BLaER1 (cell line): ENCODE measurements at regions not wholly inside any gene's neighbourhood (a gene's known extent, or its start where the extent isn't known, plus 50 kb on each side); places are given as distances from the start of the nearest gene placed in this dataset.

Experiments used
- H3K27ac ChIP-seq: shearing (Covaris generic); formaldehyde crosslinking; 2 replicates; pipeline ENCODE4 v1.8.1; 2022
- H3K27me3 ChIP-seq: shearing (Covaris generic); formaldehyde crosslinking; 2 replicates; pipeline ENCODE4 v1.8.1; 2022
- H3K36me3 ChIP-seq: shearing (Covaris generic); formaldehyde crosslinking; 2 replicates; pipeline ENCODE4 v1.8.1; 2022
- H3K4me1 ChIP-seq: shearing (Covaris generic); formaldehyde crosslinking; 2 replicates; pipeline ENCODE4 v1.8.1; 2022
- H3K4me2 ChIP-seq: shearing (Covaris generic); formaldehyde crosslinking; 2 replicates; pipeline ENCODE4 v1.8.1; 2022
- H3K4me3 ChIP-seq: shearing (Covaris generic); formaldehyde crosslinking; 2 replicates; pipeline ENCODE4 v1.8.1; 2022
- H3K9ac ChIP-seq: shearing (Covaris generic); formaldehyde crosslinking; 2 replicates; pipeline ENCODE4 v1.8.1; 2022
- H3K9me3 ChIP-seq: shearing (Covaris generic); formaldehyde crosslinking; 2 replicates; pipeline ENCODE4 v1.8.1; 2022
- H4K20me1 ChIP-seq: shearing (Covaris generic); formaldehyde crosslinking; 2 replicates; pipeline ENCODE4 v1.8.1; 2022
- Cebpa-rat ChIP-seq: shearing (Covaris generic); IDR thresholded peaks from 2 replicates; pipeline ENCODE4 v1.8.1; 2022

DNA sequence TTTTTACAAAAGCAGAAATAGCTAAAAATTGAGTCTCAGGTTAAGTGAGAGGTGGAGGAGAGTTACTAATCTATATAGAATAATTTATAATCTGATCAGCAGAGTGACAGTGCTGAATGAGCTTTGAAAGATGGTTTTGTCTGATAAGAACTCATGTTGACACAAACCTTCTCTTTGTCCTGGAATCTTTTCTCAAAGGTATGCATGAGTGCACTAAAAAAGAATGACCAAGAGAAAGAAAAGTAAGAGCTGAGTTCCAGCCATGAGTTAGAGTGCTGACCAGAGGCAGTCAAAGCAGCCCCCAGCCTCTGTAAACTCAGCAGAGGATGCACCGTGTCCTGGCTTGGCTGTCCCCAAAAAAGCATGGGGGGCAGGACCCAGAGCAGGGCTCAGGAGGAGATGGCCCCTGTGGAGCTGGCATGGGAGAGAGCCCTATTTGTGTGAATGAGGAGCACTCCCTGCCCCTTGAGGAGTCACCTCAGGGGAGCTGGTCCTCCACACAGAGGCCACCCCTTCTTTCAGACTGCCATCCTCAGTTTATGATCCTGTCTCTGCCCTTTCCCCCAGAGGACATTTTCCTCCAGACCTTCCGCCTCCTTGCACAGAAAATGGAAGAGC is 129.8 kb downstream of the SEC23A start:
- Histone ChIP-seq H3K27me3 (no peaks in the 10 kb centered on the region), H3K36me3 (no peaks in the 10 kb centered on the region), H3K4me1 (no peaks in the 10 kb centered on the region), H3K9ac (no peak overlapping the region), H3K27ac (no peak overlapping the region), H3K4me3 (no peak overlapping the region), H3K9me3 (no peaks in the 10 kb centered on the region), H4K20me1 (no peaks in the 10 kb centered on the region), H3K4me2 (no peak overlapping the region)
- no peak for TF ChIP-seq Cebpa-rat

DNA sequence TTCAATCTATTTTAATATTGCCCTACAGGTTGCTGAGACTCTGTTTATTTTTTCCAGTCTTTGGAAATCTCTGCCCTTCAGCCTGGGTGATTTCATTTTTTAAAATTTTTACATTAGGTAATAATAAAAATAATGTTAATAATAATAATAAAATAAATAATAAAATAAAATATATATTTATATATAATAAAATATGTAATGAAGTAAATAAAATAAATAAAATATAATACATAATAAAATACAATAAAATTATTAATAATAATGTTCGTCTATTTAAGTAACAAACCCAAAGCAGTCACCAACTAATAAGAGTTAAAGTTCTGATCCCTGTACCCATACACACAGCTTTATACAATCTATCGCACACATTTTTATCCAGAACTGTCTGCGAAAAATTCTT is 130.5 kb downstream of the SEC23A start:
- no peaks in the 10 kb centered on the region for H3K36me3 ChIP-seq
- H3K9me3 ChIP-seq: no peaks in the 10 kb centered on the region
- no peaks in the 10 kb centered on the region for H4K20me1 ChIP-seq
- no peak for TF ChIP-seq Cebpa-rat
- no peak overlapping the region for H3K27ac ChIP-seq
- no peak overlapping the region for H3K9ac ChIP-seq
- no peak overlapping the region for H3K4me3 ChIP-seq
- no peaks in the 10 kb centered on the region for H3K27me3 ChIP-seq
- no peak overlapping the region for H3K4me2 ChIP-seq
- H3K4me1 ChIP-seq: no peaks in the 10 kb centered on the region

DNA sequence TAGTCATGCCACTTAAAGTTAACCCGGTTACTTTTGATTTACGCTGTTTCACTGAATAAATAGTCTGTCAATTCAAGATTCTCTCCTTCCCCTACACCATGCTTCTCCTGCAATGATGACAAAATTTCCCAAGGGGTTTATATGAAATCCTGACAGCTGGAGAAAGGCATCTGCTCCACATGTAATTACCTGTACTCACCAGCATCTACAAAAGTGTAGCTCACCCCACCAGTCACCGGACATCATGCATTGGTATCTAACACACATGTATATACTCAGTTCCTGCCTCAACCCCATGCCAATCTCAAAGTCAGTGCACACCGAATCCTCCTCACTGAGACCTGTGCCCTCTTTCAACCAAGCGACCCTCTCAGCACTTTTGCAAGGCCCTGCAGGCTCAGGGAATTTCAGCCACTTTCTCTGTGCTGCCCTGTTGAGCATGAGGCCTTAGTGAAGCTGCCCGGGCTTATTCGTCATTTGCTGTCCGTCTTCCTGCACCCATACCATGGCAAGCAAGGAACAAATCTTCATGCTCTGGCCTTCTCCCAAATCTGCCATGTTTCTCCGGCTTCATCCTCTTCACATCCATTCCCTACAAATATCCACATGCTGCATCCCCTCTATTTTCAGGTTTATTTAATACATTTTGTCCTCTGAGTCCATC is 131.6 kb downstream of the SEC23A start:
- Histone ChIP-seq H3K4me3 (no peak overlapping the region), H3K36me3 (no peaks in the 10 kb centered on the region), H3K27me3 (no peaks in the 10 kb centered on the region), H3K9me3 (no peaks in the 10 kb centered on the region), H3K4me2 (no peak overlapping the region), H3K9ac (no peak overlapping the region), H3K4me1 (no peaks in the 10 kb centered on the region), H4K20me1 (no peaks in the 10 kb centered on the region), H3K27ac (no peak overlapping the region)
- TF ChIP-seq Cebpa-rat: no peak

DNA sequence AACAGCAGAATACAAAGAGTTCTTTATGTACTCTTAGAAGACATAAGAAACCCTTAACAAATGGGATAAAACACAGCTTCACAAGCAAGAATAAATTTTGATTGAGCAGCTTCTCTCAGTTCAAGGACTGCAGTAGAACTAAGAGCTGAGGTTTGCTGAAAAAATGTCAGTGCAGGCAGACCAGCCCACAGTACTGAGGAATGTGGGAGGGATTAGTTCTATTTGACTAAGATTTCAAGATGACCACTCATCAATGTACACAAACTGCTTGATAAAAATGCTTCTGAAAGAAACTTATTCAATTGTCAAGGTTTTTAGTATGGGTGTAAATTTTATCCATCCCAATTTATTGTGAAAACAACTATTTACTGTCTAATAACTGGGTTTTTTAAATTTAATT is 138.4 kb downstream of the SEC23A start:
- Histone ChIP-seq H3K9ac (no peak overlapping the region), H3K27ac (no peak overlapping the region), H3K4me2 (no peak overlapping the region), H3K4me3 (no peak overlapping the region), H3K27me3 (no peaks in the 10 kb centered on the region), H3K36me3 (no peaks in the 10 kb centered on the region), H3K9me3 (no peaks in the 10 kb centered on the region), H3K4me1 (no peaks in the 10 kb centered on the region), H4K20me1 (no peaks in the 10 kb centered on the region)
- no peak for TF ChIP-seq Cebpa-rat

DNA sequence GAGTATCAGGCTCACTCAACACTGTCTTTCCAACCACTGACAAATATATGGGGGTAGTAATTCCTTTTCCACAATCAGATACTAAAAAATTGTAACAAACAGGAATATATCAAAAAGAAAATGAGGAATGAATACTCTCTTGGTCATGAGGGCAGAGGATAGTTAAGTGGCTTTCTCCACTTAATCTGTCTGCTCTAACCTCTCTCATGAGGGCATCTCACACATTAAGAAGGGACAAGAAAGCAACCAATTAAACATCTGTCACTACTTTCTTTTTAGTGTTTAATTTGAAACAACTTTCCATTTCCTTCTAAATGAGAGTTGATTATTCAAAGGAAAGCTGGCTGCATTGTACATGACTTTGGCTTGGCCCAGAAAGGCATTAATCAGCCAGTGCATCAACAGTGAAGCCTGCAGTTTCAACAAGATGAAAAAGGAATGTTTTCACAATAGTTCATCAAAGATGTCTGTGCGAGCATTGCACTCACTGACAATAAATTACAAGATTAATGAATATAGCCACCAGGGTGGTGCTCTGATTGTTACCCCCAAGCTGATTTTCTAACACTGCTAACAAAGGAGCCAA is 142.0 kb downstream of the SEC23A start:
- Histone ChIP-seq H3K9me3 (no peaks in the 10 kb centered on the region), H3K36me3 (no peaks in the 10 kb centered on the region), H3K4me1 (no peaks in the 10 kb centered on the region), H3K27me3 (no peaks in the 10 kb centered on the region), H4K20me1 (no peaks in the 10 kb centered on the region), H3K27ac (no peak overlapping the region), H3K9ac (no peak overlapping the region), H3K4me2 (no peak overlapping the region), H3K4me3 (no peak overlapping the region)
- TF ChIP-seq Cebpa-rat: no peak

DNA sequence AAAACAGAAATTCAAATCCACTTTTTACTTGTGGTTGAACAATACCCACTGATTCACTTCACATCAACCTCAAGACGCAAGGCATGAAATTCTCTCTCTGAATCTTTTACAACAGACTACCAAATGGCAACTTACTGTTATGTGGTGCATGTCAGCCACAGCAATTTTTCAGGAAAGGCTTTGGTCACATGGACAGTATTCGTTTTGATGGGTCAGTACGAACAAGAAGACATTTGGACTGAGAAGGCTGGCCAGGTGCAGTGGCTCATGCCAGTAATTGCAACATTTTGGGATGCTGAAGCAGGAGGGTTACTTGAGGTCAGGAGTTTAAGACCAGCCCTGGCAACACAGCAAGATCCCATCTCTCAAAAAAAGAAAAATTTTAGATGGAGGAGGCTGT is 144.0 kb downstream of the SEC23A start:
- no peak overlapping the region for H3K27ac ChIP-seq
- H3K27me3 ChIP-seq: no peaks in the 10 kb centered on the region
- H4K20me1 ChIP-seq: no peaks in the 10 kb centered on the region

DNA sequence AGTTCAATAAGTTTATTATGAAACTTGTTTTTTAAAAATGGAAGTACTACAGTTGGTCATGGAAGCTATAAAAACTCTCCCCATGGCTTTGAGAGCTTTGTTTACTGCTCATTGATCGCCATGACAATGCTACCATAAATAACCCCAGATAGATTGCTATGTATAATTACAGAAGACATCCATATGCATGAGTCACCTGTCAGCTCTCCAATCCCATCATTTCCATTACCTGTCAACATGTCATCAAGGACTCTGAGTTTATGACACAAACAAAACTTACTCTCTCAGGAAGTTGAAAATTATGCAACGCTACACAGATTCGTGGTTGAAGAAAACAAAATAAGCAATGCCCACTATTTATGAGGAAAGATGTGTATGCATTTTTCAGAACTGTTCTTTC is 144.4 kb downstream of the SEC23A start:
- Histone ChIP-seq H4K20me1 (no peaks in the 10 kb centered on the region), H3K27me3 (no peaks in the 10 kb centered on the region), H3K4me2 (no peak overlapping the region), H3K4me3 (no peak overlapping the region), H3K9ac (no peak overlapping the region), H3K27ac (no peak overlapping the region), H3K9me3 (no peaks in the 10 kb centered on the region), H3K4me1 (no peaks in the 10 kb centered on the region), H3K36me3 (no peaks in the 10 kb centered on the region)
- no peak for TF ChIP-seq Cebpa-rat

More for the DNA sequence above, 144.0 kb downstream of the SEC23A start:
- no peak overlapping the region for H3K4me2 ChIP-seq
- H3K36me3 ChIP-seq: no peaks in the 10 kb centered on the region
- H3K9ac ChIP-seq: no peak overlapping the region
- no peaks in the 10 kb centered on the region for H3K4me1 ChIP-seq
- H3K4me3 ChIP-seq: no peak overlapping the region
- no peaks in the 10 kb centered on the region for H3K9me3 ChIP-seq
- no peak for TF ChIP-seq Cebpa-rat

DNA sequence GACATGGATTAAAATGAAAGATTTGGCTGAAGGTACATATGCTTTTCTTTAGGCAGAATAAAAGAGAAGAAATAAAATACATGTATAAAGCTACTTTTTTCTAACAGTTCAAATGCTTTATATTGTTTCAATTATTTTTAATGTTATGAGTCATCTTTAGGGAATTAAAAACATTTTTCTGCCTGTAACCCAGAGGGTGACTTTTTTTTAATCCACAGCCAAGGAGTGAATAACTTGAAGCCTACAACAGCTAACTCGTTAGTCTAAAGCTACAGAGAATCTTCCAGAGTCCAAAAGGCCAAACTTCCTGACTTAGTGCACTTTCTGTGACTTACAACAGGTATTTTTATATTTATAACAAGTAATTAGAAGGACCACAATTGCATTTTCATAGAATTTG is 151.6 kb downstream of the SEC23A start:
- H3K27ac ChIP-seq: no peak overlapping the region
- no peaks in the 10 kb centered on the region for H3K36me3 ChIP-seq
- no peaks in the 10 kb centered on the region for H4K20me1 ChIP-seq
- no peak overlapping the region for H3K4me2 ChIP-seq
- H3K4me3 ChIP-seq: no peak overlapping the region
- H3K27me3 ChIP-seq: no peaks in the 10 kb centered on the region
- H3K4me1 ChIP-seq: no peaks in the 10 kb centered on the region
- TF ChIP-seq Cebpa-rat: no peak
- no peak overlapping the region for H3K9ac ChIP-seq
- H3K9me3 ChIP-seq: no peaks in the 10 kb centered on the region

DNA sequence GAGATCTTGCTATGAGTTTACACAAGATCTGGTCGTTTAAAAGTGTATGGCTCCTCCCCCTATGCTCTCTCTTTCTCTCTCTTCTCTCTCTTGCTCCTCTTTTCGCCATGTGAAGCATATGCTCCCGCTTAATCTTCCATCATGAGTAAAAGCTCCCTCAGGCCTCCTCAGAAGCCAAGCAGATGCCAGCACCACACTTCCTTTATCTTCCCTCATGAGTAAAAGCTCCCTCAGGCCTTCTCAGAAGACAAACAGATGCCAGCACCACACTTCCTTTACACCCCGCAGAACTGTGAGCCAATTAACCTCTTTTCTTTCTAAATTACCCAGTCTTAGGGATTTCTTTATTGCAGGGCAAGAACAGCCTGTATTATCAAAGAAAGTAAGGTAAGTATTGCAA is 152.4 kb downstream of the SEC23A start:
- H3K36me3 ChIP-seq: no peaks in the 10 kb centered on the region
- no peak overlapping the region for H3K4me2 ChIP-seq

DNA sequence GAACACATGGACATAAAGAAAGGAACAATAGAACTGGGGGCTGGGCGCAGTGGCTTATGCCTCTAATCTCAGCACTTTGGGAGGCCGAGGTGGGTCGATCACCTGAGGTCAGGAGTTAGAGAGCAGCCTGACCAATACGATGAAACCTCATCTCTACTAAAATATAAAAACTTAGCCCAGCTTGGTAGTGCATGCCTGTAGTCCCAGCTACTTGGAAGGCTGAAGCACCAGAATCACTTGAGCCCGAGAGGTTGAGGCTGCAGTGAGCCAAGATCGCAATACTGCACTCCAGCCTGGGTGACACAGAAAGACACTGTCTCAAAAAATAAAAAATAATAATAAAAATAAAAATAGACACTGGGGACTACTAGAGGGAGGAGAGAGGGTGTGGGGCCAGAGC is 154.5 kb downstream of the SEC23A start:
- no peaks in the 10 kb centered on the region for H4K20me1 ChIP-seq
- no peak overlapping the region for H3K9ac ChIP-seq
- H3K4me2 ChIP-seq: no peak overlapping the region
- TF ChIP-seq Cebpa-rat: no peak
- no peak overlapping the region for H3K4me3 ChIP-seq
- H3K4me1 ChIP-seq: no peaks in the 10 kb centered on the region
- H3K9me3 ChIP-seq: no peaks in the 10 kb centered on the region
- H3K27me3 ChIP-seq: no peaks in the 10 kb centered on the region
- no peaks in the 10 kb centered on the region for H3K36me3 ChIP-seq
- H3K27ac ChIP-seq: no peak overlapping the region

More for the DNA sequence above, 152.4 kb downstream of the SEC23A start:
- no peak overlapping the region for H3K27ac ChIP-seq
- H3K4me1 ChIP-seq: no peaks in the 10 kb centered on the region
- H4K20me1 ChIP-seq: no peaks in the 10 kb centered on the region
- no peak overlapping the region for H3K9ac ChIP-seq
- no peaks in the 10 kb centered on the region for H3K9me3 ChIP-seq
- TF ChIP-seq Cebpa-rat: no peak
- no peak overlapping the region for H3K4me3 ChIP-seq
- no peaks in the 10 kb centered on the region for H3K27me3 ChIP-seq
